LNCaP clone FGC (cell line): ENCODE measurements at regions not wholly inside any gene's neighbourhood (a gene's known extent, or its start where the extent isn't known, plus 50 kb on each side); places are given as distances from the start of the nearest gene placed in this dataset.

Experiments
- DNase-seq: peaks from one replicate; pipeline ENCODE4 v3.0.0-alpha.2; 2011; ENCODE audit warnings: low read depth
- H3K4me3 ChIP-seq: 2 replicates; pipeline ENCODE4 v1.5.1; 2011; ENCODE audit warnings: mild to moderate bottlenecking, low read depth, low read length, control low read depth
- TF ChIP-seq, protein P1 (sequence below): IDR thresholded peaks from 2 replicates; pipeline ENCODE4 v1.5.1; 2012; ENCODE audit warnings: mild to moderate bottlenecking; ENCODE audit not compliant: control insufficient read depth, insufficient read depth; ENCODE audit errors: extremely low read depth

DNA sequence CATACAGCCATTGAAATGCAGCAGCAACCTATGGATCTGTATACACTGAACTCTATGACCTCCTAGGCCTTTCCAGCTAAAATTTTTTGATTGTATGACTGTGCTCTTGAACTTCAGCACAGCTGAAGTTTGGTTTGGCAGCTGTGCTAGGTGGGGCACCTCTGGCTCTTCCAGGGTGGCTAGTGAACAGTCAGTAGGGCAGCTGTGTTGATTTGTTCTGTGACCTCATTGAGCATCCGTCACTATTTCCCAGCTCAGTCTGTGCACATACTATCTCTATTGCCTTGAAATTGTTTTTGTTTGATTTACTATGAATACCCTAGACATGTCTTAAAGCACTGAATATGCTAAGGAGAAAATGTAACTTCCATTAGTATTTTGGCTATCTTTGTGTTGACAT, 363.2 kb upstream of the NAALADL2 start:
- DNase-seq, result no peak
- TF ChIP-seq, protein P1, sequence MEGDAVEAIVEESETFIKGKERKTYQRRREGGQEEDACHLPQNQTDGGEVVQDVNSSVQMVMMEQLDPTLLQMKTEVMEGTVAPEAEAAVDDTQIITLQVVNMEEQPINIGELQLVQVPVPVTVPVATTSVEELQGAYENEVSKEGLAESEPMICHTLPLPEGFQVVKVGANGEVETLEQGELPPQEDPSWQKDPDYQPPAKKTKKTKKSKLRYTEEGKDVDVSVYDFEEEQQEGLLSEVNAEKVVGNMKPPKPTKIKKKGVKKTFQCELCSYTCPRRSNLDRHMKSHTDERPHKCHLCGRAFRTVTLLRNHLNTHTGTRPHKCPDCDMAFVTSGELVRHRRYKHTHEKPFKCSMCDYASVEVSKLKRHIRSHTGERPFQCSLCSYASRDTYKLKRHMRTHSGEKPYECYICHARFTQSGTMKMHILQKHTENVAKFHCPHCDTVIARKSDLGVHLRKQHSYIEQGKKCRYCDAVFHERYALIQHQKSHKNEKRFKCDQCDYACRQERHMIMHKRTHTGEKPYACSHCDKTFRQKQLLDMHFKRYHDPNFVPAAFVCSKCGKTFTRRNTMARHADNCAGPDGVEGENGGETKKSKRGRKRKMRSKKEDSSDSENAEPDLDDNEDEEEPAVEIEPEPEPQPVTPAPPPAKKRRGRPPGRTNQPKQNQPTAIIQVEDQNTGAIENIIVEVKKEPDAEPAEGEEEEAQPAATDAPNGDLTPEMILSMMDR, result no peak
- no peak overlapping the region for H3K4me3 ChIP-seq

DNA sequence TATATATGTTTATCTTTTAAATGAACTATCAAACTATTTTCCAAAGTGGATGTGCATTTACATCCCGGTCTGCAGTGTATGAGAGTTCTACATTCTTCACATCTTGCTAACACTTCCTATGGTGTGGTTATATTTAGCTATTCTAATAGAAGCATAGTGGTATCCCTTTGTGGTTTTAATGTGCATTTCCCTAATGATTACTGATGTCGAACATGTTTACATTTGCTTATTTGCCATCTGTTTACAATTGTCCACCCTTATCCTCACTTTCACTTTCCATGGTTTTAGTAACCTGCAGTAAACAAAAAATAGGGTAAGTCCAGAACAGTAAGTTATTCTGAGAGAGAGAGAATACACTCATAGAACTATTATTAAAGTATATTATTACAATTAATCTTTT, 360.5 kb upstream of the NAALADL2 start:
- DNase-seq, result no peak
- TF ChIP-seq, protein P1, result no peak
- no peak overlapping the region for H3K4me3 ChIP-seq

DNA sequence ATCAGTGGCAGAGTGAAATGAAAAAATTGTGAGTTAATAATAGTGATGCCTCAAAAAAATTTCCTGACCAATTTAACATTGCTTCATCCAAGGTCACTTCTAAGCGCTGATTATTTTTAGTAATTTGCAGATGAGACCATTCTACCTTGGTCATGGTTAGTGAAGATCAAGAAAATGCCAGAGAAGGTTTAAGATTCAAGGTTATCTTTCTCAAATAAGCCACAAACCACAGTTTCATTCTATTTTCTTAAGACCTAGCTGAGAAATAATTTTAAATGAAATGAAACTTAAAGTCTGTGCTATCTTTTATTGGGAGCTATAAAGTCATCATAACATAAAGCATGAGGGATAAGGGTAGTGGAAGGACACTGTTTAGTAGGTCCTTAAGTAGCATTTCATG, 353.9 kb upstream of the NAALADL2 start:
- TF ChIP-seq, protein P1, result no peak
- H3K4me3 ChIP-seq, result no peak overlapping the region
- no peak for DNase-seq

DNA sequence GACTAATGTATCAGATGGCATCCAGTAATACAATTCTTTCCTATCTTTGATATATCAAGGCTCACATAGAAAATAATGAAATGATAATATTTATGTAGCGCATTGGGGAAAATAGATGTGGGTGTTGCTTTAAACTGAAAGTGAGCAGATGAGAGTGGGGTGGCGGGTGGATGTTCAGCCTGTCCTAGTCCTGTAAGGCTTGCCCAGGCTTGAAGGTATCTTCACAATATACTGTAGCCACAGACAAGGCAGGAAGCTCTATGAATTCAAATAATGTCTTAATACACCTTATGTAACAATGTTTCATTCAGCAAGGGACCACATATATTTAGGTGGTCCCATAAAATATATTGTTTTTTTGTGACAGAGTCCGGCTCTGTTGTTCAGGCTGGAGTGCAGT, 334.9 kb upstream of the NAALADL2 start:
- TF ChIP-seq, protein P1, result no peak
- no peak overlapping the region for H3K4me3 ChIP-seq
- no peak for DNase-seq

DNA sequence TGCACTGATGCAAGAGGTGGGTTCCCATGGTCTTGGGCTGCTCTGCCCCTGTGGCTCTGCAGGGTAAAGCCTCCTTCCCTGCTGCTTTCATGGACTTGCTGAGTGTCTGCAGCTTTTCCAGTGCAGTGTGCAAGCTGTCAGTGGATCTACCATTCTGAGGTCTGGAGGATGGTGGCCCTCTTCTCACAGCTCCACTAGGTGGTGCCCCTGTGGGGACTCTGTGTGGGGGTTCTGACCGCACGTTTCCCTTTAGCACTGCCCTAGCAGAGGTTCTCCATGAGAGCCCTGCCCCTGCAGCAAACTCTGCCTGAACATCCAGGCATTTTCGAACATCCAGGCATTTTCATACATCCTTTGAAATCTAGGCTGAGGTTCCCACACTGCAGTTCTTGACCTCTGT, 329.8 kb upstream of the NAALADL2 start:
- no peak overlapping the region for H3K4me3 ChIP-seq
- DNase-seq, result no peak
- TF ChIP-seq, protein P1, result no peak

DNA sequence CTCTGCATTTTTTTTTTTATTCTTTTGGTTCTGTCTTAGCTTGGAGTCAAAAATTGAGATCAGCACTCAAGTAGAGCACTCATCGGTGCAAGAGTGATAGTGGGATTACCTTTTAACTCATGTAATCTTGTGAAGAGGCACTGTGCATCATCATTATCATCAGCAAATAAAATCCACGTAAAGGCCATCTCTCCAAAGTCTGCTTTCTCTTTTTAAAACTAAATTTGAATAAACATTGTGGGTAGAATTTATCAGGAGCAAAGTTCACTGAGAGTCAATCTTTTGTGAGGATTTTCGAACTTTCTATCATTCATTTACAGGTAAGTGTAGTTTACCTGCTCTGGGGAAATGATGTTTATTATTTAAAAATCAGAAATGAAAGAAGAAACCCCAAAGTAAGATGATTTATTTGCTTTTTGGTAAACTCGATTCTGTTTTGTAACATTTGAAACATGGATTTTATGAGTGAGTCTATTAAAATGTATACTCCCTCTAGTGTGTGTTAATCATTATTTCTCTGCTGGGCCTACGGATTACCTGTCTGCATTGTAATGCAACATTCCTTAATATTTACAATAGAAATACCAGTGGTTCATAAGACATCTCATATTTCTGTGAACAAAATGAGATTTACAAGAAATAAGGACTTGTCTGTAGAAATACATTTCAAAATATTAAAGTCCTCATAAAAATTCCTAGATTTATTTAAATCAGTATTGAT, 327.7 kb upstream of the NAALADL2 start:
- DNase-seq, result no peak
- TF ChIP-seq, protein P1, result no peak
- no peak overlapping the region for H3K4me3 ChIP-seq

DNA sequence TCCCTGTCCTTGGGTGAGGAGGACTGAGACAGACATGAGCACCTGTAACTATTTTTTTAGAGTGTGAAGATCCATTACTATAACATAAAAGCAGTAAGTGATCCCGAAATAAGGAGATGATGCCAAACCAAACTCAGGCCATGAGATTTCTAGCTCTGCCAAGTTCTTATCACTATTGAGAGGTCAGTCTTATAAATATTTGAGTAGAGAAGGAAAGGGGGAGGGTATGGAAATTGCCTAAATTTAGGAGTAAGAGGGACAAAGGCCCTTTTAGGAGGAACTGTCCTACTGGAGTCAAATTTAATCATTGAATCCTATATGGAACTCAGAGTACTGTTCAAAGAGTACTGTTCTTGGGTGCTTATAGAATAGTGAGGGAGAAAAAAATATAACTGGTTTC, 326.9 kb upstream of the NAALADL2 start:
- TF ChIP-seq, protein P1, result no peak
- DNase-seq, result no peak
- no peak overlapping the region for H3K4me3 ChIP-seq
